ENCODE measurements at regions not wholly inside any gene's neighbourhood (a gene's known extent, or its start where the extent isn't known, plus 50 kb on each side); places are given as distances from the start of the nearest gene placed in this dataset.

GRCh38 chr6:125499535-125499934 lies 197.8 kb upstream of the HDDC2 start:
- H3K9me3 Mint-ChIP-seq, result peaks cover 0 to 1% (median 0%) of the 10 kb centered on the region in 11 donors
- no peaks in the 10 kb centered on the region for H3K4me1 ChIP-seq (ENCODE audit: control insufficient read depth in 2 of 2, insufficient read depth in 2 of 2, low read length in 2 of 2)
- H3K27me3 ChIP-seq (ENCODE audit: control insufficient read depth in 2 of 2, insufficient read depth in 2 of 2, low read length in 2 of 2), result no peaks in the 10 kb centered on the region
- CTCF ChIA-PET, result no interaction called here
- no peaks in the 10 kb centered on the region for H3K9me3 ChIP-seq (ENCODE audit: control insufficient read depth in 2 of 3, low read length in 3 of 3)
- H3K27me3 Mint-ChIP-seq, result peaks cover 0 to 15% (median 5%) of the 10 kb centered on the region in 5 donors
- POLR2A ChIA-PET, result no interaction called here
- H3K36me3 ChIP-seq (ENCODE audit: control insufficient read depth in 2 of 3, insufficient read depth in 3 of 3, low read length in 3 of 3), result no peaks in the 10 kb centered on the region
- H3K36me3 Mint-ChIP-seq, result no peaks in the 10 kb centered on the region
- no peak overlapping the region for H3K27ac Mint-ChIP-seq
- no peak for ATAC-seq
- intact Hi-C loops (cut with micrococcal nuclease), result no loop called here
- H3K4me3 ChIP-seq (ENCODE audit: low read length), result no peak overlapping the region
- no peak overlapping the region for H3K4me3 Mint-ChIP-seq
- no peak overlapping the region for H3K27ac ChIP-seq (ENCODE audit: low read depth, low read length)
- H3K4me1 Mint-ChIP-seq, result no peaks in the 10 kb centered on the region
- no peak for DNase-seq

- no peak overlapping the region for H3K27ac ChIP-seq (ENCODE audit: low read depth, low read length)
- ChIA-PET CTCF (interaction anchor here (0.5 kb wide), 1 partner anchor 236 kb away, joined by 3 read pairs; no protein-coding TSS in a partner anchor), POLR2A (interaction anchor here (0.6 kb wide), 1 partner anchor 90 kb away, joined by 4 read pairs; no protein-coding TSS in a partner anchor)
- Mint-ChIP-seq H3K4me1 (no peaks in the 10 kb centered on the region), H3K9me3 (peaks cover 0 to 4% (median 0%) of the 10 kb centered on the region in 11 donors), H3K4me3 (no peak overlapping the region), H3K36me3 (no peaks in the 10 kb centered on the region), H3K27me3 (peaks cover 5 to 29% (median 15%) of the 10 kb centered on the region in 5 donors), H3K27ac (no peak overlapping the region)
- H3K4me3 ChIP-seq (ENCODE audit: low read length), result no peak overlapping the region
- intact Hi-C loops (cut with micrococcal nuclease), result no loop called here
- no peaks in the 10 kb centered on the region for H3K9me3 ChIP-seq (ENCODE audit: control insufficient read depth in 2 of 3, low read length in 3 of 3)
- H3K4me1 ChIP-seq (ENCODE audit: control insufficient read depth in 2 of 2, insufficient read depth in 2 of 2, low read length in 2 of 2), result no peaks in the 10 kb centered on the region
- ATAC-seq (no peak), DNase-seq (no peak)
- no peaks in the 10 kb centered on the region for H3K36me3 ChIP-seq (ENCODE audit: control insufficient read depth in 2 of 3, insufficient read depth in 3 of 3, low read length in 3 of 3)
- H3K27me3 ChIP-seq (ENCODE audit: control insufficient read depth in 2 of 2, insufficient read depth in 2 of 2, low read length in 2 of 2), result no peaks in the 10 kb centered on the region
These were observed 201.4 kb upstream of the HDDC2 start for GRCh38 chr6:125503181-125503580.

GRCh38 chr6:125507987-125508655 lies 206.4 kb upstream of the HDDC2 start:
- Histone ChIP-seq H3K4me3 (ENCODE audit: low read length) (no peak overlapping the region), H3K4me1 (ENCODE audit: control insufficient read depth in 2 of 2, insufficient read depth in 2 of 2, low read length in 2 of 2) (no peaks in the 10 kb centered on the region), H3K36me3 (ENCODE audit: control insufficient read depth in 2 of 3, insufficient read depth in 3 of 3, low read length in 3 of 3) (no peaks in the 10 kb centered on the region), H3K27ac (ENCODE audit: low read depth, low read length) (no peak overlapping the region), H3K9me3 (ENCODE audit: control insufficient read depth in 2 of 3, low read length in 3 of 3) (no peaks in the 10 kb centered on the region), H3K27me3 (ENCODE audit: control insufficient read depth in 2 of 2, insufficient read depth in 2 of 2, low read length in 2 of 2) (no peaks in the 10 kb centered on the region)
- intact Hi-C loops (cut with micrococcal nuclease), result no loop called here
- ChIA-PET CTCF (no interaction called here), POLR2A (no interaction called here)
- ATAC-seq, result no peak
- Mint-ChIP-seq H3K4me3 (no peak overlapping the region), H3K27me3 (peaks cover 12 to 26% (median 20%) of the 10 kb centered on the region in 5 donors), H3K9me3 (peaks cover 0 to 4% (median 0%) of the 10 kb centered on the region in 11 donors), H3K4me1 (no peaks in the 10 kb centered on the region), H3K27ac (no peak overlapping the region), H3K36me3 (no peaks in the 10 kb centered on the region)
- no peak for DNase-seq

- Mint-ChIP-seq H3K27ac (no peak overlapping the region), H3K4me1 (no peaks in the 10 kb centered on the region), H3K36me3 (no peaks in the 10 kb centered on the region), H3K27me3 (peaks cover 12 to 26% (median 23%) of the 10 kb centered on the region in 5 donors), H3K9me3 (peaks cover 0 to 4% (median 0%) of the 10 kb centered on the region in 11 donors), H3K4me3 (no peak overlapping the region)
- intact Hi-C loops (cut with micrococcal nuclease), result no loop called here
- H3K4me1 ChIP-seq (ENCODE audit: control insufficient read depth in 2 of 2, insufficient read depth in 2 of 2, low read length in 2 of 2), result no peaks in the 10 kb centered on the region
- DNase-seq, result no peak
- H3K27me3 ChIP-seq (ENCODE audit: control insufficient read depth in 2 of 2, insufficient read depth in 2 of 2, low read length in 2 of 2), result no peaks in the 10 kb centered on the region
- ChIA-PET CTCF (no interaction called here), POLR2A (no interaction called here)
- H3K27ac ChIP-seq (ENCODE audit: low read depth, low read length), result no peak overlapping the region
- no peaks in the 10 kb centered on the region for H3K9me3 ChIP-seq (ENCODE audit: control insufficient read depth in 2 of 3, low read length in 3 of 3)
- no peaks in the 10 kb centered on the region for H3K36me3 ChIP-seq (ENCODE audit: control insufficient read depth in 2 of 3, insufficient read depth in 3 of 3, low read length in 3 of 3)
- ATAC-seq, result no peak
- H3K4me3 ChIP-seq (ENCODE audit: low read length), result no peak overlapping the region
These were observed 207.0 kb upstream of the HDDC2 start for GRCh38 chr6:125508793-125509192.

- no peak overlapping the region for H3K27ac Mint-ChIP-seq
These were observed 207.7 kb upstream of the HDDC2 start for GRCh38 chr6:125509477-125509876.

GRCh38 chr6:125510405-125510804 lies 208.6 kb upstream of the HDDC2 start:
- intact Hi-C loops (cut with micrococcal nuclease), result no loop called here
- CTCF ChIA-PET, result no interaction called here

More at GRCh38 chr6:125509477-125509876, 207.7 kb upstream of the HDDC2 start:
- intact Hi-C loops (cut with micrococcal nuclease), result no loop called here
- CTCF ChIA-PET, result no interaction called here
- no peak for ATAC-seq
- H3K9me3 Mint-ChIP-seq, result peaks cover 0 to 4% (median 0%) of the 10 kb centered on the region in 11 donors
- H3K4me3 Mint-ChIP-seq, result no peak overlapping the region
- no peaks in the 10 kb centered on the region for H3K36me3 Mint-ChIP-seq
- H3K27ac ChIP-seq (ENCODE audit: low read depth, low read length), result no peak overlapping the region
- H3K27me3 ChIP-seq (ENCODE audit: control insufficient read depth in 2 of 2, insufficient read depth in 2 of 2, low read length in 2 of 2), result no peaks in the 10 kb centered on the region
- POLR2A ChIA-PET, result no interaction called here
- H3K4me3 ChIP-seq (ENCODE audit: low read length), result no peak overlapping the region
- no peaks in the 10 kb centered on the region for H3K36me3 ChIP-seq (ENCODE audit: control insufficient read depth in 2 of 3, insufficient read depth in 3 of 3, low read length in 3 of 3)
- H3K4me1 Mint-ChIP-seq, result no peaks in the 10 kb centered on the region
- H3K27me3 Mint-ChIP-seq, result peaks cover 8 to 25% (median 21%) of the 10 kb centered on the region in 5 donors
- DNase-seq, result no peak
- H3K9me3 ChIP-seq (ENCODE audit: control insufficient read depth in 2 of 3, low read length in 3 of 3), result no peaks in the 10 kb centered on the region
- no peaks in the 10 kb centered on the region for H3K4me1 ChIP-seq (ENCODE audit: control insufficient read depth in 2 of 2, insufficient read depth in 2 of 2, low read length in 2 of 2)

More at GRCh38 chr6:125510405-125510804, 208.6 kb upstream of the HDDC2 start:
- Histone ChIP-seq H3K9me3 (ENCODE audit: control insufficient read depth in 2 of 3, low read length in 3 of 3) (no peaks in the 10 kb centered on the region), H3K27ac (ENCODE audit: low read depth, low read length) (no peak overlapping the region), H3K4me3 (ENCODE audit: low read length) (no peak overlapping the region), H3K4me1 (ENCODE audit: control insufficient read depth in 2 of 2, insufficient read depth in 2 of 2, low read length in 2 of 2) (no peaks in the 10 kb centered on the region), H3K27me3 (ENCODE audit: control insufficient read depth in 2 of 2, insufficient read depth in 2 of 2, low read length in 2 of 2) (no peaks in the 10 kb centered on the region), H3K36me3 (ENCODE audit: control insufficient read depth in 2 of 3, insufficient read depth in 3 of 3, low read length in 3 of 3) (no peaks in the 10 kb centered on the region)
- H3K4me3 Mint-ChIP-seq, result no peak overlapping the region
- no peak overlapping the region for H3K27ac Mint-ChIP-seq
- ATAC-seq (no peak), DNase-seq (no peak)
- H3K27me3 Mint-ChIP-seq, result peaks cover 7 to 28% (median 20%) of the 10 kb centered on the region in 5 donors
- H3K4me1 Mint-ChIP-seq, result no peaks in the 10 kb centered on the region
- no peaks in the 10 kb centered on the region for H3K36me3 Mint-ChIP-seq
- POLR2A ChIA-PET, result no interaction called here
- H3K9me3 Mint-ChIP-seq, result peaks cover 0 to 5% (median 0%) of the 10 kb centered on the region in 11 donors
